Hindlimb muscle (tissue), 1 donor: ENCODE measurements at regions not wholly inside any gene's neighbourhood (a gene's known extent, or its start where the extent isn't known, plus 50 kb on each side); places are given as distances from the start of the nearest gene placed in this dataset.
A peak's percentile ranks its signal among the peaks of the same experiment; 100 is the strongest.

ENCODE experiments used
- DNase-seq: peaks from one replicate; pipeline ENCODE4 v3.0.0-alpha.2; 2013

DNA sequence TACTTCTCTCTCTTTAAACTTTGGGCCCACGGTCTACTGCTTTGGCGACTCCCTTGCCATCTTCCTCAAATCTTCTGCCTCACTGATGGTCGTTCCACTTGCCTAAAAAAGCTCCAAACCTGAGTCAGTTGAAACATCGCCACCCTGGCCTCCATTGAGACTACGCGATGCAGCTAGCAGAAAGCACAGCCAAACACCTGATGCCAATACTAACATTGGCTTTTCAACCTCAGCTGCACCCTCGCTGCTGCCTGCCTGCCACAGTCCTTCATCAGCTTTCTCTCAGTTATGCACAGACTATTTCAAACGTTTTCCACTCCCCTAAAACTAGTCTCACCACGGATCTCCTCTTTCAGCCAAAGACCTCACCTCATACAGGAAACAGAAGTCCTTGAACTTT lies 214.2 kb upstream of the TMCO5A start:
- DNase-seq = no peak

- no peak for DNase-seq
These were observed 203.2 kb upstream of the TMCO5A start for GRCh38 chr15:37731146-37731746.

- DNase-seq = no peak
These were observed 200.8 kb upstream of the TMCO5A start for GRCh38 chr15:37733628-37734027.

- no peak for DNase-seq
These were observed 193.8 kb upstream of the TMCO5A start for GRCh38 chr15:37740623-37741141.

GRCh38 chr15:37743826-37744225 lies 190.6 kb upstream of the TMCO5A start:
- no peak for DNase-seq

DNA sequence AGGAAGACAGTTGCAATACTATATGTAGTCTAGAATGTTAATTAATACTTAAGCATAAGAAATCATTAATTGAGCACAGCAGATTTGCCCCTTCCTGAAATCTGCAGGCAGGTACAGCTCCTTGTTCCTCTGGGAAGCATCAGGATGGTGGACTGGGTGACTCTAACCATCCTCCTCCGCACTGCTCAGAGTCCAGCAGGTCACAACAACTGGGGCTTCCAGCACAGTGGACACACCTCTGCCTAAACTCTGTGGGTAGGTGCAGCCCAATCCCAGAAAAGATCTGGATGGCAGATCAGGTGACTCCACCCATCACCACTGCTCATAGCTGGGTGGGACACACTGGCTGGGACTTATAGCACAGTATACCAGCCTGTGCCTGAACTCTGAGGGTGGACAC lies 189.9 kb upstream of the TMCO5A start:
- DNase-seq = no peak

GRCh38 chr15:37751401-37751800 lies 183.0 kb upstream of the TMCO5A start:
- DNase-seq = no peak

- no peak for DNase-seq
These were observed 178.0 kb upstream of the TMCO5A start for GRCh38 chr15:37756407-37756806.

- DNase-seq = no peak
These were observed 176.0 kb upstream of the TMCO5A start for GRCh38 chr15:37758412-37758811.

GRCh38 chr15:37764733-37765191 lies 169.7 kb upstream of the TMCO5A start:
- peak; percentile 23 for DNase-seq

DNA sequence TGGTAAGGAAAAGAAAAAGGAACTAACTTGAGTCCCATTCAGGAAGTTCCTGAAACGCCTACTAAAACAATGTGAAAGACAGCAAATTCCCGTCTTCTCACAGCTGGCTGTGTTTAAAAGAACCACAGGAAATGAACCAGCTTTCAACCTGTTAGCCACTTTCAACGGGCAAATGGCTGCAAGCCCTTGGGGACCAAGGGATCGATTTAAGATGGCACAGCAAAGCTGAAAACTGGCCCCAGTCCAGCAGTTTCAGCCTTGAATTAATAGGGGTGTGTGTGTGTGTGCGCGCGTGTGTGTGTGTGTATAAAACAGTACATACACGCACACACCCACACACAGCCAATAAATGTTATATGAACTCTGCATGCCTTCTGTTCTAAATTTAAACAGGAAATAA lies 168.7 kb upstream of the TMCO5A start:
- no peak for DNase-seq

DNA sequence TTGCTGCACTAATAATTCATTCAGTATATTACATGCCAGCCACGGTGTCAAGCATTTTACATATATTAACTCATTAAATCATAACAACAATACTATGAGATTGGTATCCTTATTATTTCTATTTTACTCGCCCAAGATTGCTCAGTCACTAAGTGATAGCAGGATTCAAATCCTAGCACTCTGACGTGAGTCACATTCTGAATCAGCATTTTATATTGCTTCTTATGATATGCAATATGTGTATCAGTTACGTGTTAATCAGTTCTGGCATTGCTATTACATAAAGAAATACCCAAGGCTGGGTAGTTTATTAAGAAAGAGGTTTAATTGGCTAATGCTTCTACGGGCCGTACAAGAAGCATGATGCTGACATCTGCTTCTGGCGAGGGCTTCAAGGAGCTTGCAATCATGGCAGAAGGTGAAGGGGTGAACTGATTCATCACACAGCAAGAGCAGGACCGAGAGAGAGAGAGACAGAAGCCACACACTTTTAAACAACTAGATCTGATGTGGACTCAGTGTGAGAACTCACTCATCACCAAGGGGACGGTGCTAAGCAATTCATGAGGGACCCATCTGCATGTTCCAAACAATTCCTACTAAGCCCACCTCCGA lies 166.5 kb upstream of the TMCO5A start:
- no peak for DNase-seq

DNA sequence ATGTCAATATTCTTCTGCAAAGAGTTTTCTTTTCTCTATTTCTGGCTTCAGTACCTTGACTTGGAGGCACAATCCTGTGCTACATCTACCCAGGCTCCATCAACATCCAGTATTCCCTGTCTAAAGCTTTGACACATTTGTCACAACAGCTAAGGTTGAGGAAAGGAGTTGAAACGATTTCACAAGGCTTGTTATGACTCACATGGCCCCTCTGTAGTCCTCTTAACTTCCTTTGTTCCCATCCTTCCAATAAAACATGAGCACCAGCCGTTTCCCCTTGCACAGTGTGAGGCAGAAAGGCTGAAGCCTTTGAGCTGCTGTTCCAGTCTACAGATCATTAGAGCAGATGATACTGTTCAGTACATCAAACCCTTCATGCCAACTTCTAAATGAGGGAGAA lies 163.0 kb upstream of the TMCO5A start:
- DNase-seq = no peak

- no peak for DNase-seq
These were observed 161.2 kb upstream of the TMCO5A start for GRCh38 chr15:37773111-37773860.

GRCh38 chr15:37774961-37775360 lies 159.5 kb upstream of the TMCO5A start:
- no peak for DNase-seq

- no peak for DNase-seq
These were observed 157.4 kb upstream of the TMCO5A start for GRCh38 chr15:37777006-37777405.

- no peak for DNase-seq
These were observed 151.2 kb upstream of the TMCO5A start for GRCh38 chr15:37783290-37783689.

DNA sequence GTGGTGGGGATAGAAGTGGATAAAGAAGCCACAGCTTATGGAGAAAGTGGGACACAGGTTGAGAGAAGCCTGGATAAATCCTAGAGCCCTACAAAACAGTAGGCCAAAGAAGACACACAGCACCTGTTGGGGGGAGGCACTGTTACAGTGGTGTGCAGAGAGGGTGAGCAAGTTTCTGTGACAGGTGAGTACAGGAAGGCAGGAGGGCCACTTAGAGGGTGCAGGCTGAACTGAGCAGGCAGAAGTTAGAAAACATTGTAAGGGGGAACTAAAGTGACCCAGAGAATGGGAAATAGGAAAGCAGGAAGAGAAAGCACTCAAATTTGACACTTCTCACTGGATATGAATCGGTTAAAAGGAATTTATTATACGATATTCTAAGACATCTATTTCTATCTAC lies 146.1 kb upstream of the TMCO5A start:
- DNase-seq = no peak

DNA sequence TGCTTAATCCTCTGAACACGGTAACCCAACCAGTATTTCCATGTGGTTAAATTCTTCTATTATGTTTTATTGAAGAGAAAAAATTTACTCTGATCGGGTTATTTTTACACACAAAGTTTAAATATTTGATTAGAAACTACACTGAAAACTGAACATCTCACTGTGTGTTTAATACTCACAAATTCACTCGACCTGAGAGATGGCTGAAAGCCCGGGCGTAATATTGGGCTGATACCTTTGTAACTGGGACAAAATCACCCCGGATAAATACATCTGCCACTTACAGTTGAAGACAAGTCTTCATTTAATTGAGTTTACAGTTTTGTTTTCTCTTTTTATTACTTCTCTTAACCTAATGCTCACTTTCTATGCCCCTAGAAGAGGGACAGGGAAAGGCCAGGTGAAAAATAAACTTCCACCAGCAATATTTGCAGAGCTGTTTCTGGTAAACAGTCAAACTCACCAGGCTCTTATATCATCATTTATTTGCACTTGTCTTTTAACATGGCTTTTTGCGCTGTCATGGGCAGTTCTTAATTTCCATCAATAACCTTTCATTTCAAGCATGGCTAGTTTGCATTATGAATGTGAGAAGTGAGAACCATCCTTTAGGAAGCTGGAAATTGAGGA lies 145.6 kb upstream of the TMCO5A start:
- no peak for DNase-seq

DNA sequence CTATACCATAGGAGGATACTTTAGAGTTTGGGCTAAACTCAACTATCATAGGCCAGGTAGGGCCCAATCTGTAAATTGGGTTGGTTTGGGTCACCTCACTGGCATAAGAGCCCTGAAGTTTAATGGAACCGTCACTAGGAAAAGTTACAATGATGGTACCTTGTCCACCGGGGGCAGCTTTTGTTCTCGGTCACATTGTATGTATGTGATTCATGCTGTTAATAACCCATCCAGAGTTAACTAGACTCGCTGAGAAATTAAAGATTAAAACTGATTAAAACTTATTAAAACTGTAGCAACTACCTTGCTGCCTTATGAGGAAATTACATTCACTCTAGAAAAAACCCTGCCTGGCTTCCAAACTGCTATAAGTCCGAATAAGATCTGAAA lies 145.0 kb upstream of the TMCO5A start:
- no peak for DNase-seq

DNA sequence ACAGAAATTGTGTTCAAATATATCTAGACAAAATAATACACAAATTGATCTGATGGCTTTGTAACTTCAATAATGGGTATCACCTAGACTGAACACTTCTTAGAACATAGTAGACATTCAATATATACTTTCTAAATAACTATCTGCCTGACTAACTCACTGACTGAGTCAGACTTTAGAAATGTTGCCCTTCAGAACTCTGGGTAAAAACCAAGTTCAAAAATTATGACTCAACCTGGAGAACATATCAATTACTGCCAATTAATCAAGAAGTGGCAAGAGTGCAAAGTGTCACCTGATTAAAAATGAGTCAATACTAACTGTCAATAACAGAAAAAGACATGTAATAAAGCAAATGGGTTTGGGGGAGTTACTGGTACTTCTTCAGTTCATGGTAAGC lies 144.6 kb upstream of the TMCO5A start:
- DNase-seq = no peak

DNA sequence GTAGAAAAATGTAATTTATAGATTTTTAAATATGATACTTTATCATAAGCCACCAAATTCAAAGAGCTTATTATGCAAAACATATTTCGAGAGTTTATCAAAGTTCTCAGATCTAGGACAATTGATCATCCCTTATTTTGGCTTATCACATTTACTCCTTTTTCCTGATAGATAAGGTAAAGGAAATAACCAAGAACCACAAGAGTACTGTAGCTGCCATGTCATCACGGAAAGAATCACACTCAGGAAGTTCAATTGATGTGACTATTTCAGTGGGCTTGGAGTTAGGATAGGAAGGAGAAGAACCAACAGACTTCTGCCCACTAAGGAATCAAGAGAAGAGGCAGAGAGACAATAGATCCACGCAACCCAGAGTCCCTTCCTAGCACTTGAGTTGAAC lies 142.7 kb upstream of the TMCO5A start:
- no peak for DNase-seq

DNA sequence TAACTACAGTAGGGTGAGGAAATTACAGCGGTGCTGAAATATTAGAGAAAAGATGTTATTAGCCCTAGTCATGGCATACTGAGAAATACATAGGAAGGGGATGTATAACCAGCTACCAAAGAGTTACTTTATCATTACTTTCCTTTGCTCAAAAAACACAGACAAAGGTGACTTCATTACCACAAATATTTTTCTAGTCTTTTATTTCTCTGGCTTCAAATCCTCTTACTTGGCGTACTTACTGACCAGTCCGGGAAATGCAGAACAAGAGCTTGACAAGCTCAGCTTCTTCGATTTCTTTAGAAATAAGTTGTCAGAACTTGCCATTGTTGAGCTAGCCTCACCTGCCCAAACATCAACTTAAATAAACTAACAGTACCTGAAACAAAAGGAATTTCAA lies 142.1 kb upstream of the TMCO5A start:
- no peak for DNase-seq
